SK-MEL-5 (cell line): ENCODE measurements at regions not wholly inside any gene's neighbourhood (a gene's known extent, or its start where the extent isn't known, plus 50 kb on each side); places are given as distances from the start of the nearest gene placed in this dataset.
"Not testable (repeated sequence)": the region's sequence is repeated elsewhere in the genome, so short reads cannot be mapped to it uniquely, and the experiment has no call there.

Experiments used
- DNase-seq: peaks from one replicate; pipeline ENCODE4 v3.0.0-alpha.2; 2016; ENCODE audit warnings: low read depth, low spot score
- in situ Hi-C: cut with HindIII; loops from 2 replicates; pipeline ENCODE4 v1.10.0; 2016; ENCODE audit warnings: low sequenced_read_pairs, high pct_unique_total_duplicates, low pct_unique_long_range_greater_than_20kb

DNA sequence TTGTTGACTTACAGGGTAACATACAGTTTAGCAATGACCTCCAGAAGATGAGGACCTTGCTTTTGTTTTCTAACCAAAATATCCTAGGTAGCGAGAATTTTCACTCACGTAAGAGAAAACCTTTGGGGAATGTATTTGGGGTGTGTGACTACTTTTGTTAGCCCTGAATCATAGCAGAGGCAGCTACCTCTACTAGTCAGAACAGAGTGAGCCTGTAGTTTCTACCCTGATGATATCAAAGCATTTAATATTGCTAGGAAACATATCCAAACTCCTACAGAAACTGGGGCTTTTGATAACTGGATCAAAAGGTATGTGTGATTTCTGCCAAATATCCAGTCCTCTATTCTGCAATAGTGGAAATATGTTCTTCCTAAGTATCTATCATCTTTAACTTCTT, 462.6 kb upstream of the ZEB2 start:
- in situ Hi-C loops, result no loop called here
- DNase-seq, result no peak

DNA sequence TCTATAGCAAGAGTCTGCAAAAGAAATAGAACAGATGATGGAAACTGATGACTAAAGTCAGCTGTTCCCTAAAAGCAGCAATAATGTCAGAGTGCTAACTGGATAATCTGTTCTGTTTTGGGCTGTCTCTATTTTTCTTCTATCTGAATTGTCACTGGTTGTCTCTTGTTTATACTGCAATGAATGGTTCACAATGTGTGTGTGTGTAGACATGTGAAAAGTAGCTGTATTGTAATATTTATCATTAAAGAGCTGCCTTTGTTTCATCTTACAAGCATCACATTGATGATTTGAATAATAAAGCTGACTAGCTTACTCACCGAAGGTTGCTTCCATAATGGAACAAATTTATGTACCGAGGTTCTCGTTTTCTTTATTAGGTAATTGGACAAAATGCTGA, 456.0 kb upstream of the ZEB2 start:
- peak; percentile 70 for DNase-seq
- in situ Hi-C loops, result no loop called here

DNA sequence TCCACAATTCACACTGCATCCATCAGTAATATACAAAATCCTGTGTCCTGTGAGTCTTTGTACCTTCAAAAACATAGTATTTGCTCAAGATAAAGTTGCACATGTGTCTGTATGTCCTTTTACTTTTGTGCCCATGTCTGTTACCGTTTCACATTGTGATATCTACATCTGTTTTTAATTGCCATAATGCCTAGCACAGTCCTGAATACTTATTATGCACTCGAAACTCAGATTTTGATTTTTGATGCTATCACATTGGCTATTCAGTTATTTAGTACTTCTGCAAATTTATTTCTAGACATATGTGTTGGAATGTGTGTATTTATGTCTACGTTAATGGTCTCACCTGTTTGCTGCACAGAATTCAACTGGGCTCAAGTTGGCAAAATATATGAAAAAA, 452.8 kb upstream of the ZEB2 start:
- DNase-seq, result no peak
- in situ Hi-C loops, result no loop called here

DNA sequence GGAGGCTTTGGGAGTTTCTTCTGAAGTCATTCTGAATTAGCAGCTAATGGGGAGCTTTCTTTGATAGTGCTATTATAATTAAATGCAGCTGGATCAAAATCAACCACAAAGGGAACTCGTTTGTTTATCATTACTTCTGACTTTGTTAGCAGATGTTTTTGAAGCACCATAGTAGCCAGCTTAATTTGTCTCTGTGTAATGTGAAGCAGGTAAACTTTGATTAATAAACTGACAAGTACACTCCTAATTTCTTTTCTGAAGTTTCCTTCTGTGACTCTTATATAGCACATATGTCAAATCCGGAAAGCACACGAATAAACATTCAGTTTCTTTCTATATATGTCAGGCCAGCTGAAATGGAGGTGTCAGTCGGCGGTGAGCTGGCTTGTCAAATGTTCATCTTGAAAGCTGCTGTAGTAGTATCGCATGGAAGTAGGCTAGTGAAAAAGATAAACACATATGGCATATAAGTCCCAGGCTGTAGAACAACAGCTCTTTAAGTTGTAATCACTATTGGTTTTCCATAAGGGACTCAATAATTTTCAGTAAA, 451.9 kb upstream of the ZEB2 start:
- DNase-seq, result no peak

DNA sequence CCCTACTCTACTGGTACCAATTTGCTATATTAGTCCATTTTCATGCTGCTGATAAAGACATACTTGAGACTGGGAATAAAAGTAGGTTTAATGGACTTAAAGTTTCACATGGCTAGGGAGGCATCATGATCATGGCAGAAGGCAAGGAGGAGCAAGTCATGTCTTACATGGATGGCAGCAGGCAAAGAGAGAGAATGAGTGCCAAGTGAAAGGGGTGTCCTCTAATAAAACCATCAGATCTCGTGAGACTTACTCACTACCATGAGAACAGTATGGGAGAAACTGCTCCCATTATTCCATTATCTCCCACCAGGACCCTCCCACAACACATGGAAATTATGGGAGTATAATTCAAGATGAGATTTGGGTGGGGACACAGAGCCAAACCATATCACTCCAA, 450.5 kb upstream of the ZEB2 start:
- in situ Hi-C loops, DNase-seq: not testable (repeated sequence)

More for the DNA sequence above, 451.9 kb upstream of the ZEB2 start:
- in situ Hi-C loops, result no loop called here

DNA sequence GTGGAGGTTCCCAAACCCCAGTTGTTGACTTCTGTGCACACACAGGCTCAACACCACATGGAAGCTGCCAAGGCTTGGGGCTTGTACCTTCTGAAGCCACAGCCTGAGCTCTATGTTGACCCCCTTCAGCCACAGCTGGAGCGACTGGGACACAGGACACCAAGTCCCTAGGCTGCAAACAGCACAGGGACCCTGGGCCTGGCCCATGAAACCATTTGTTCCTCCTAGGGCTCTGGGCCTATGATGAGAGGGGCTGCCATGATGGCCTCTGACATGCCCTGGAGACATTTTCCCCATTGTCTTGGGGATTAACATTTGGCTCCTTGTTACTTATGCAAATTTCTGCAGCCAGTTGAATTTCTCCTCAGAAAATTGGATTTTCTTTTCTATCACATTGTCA, 449.6 kb upstream of the ZEB2 start:
- in situ Hi-C loops, DNase-seq: not testable (repeated sequence)

DNA sequence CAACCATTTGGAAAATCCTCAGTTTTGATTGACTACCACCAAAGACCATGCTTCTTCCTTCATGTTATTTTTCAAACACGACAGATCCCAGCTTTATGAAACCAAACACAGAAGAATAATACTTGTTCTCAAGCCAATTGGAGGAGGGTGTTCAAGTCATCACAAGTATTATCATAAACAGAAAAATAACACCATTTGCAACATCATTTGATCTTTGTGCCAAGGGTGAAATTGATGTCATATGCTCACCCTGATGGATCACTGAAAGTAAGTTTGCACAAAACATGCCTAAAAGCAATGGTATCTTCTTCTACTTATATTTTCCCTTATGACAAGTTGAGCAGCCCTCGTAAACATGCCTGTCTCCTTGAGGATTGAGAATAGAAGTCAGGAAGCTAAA, 448.0 kb upstream of the ZEB2 start:
- DNase-seq, result no peak
- in situ Hi-C loops, result no loop called here

DNA sequence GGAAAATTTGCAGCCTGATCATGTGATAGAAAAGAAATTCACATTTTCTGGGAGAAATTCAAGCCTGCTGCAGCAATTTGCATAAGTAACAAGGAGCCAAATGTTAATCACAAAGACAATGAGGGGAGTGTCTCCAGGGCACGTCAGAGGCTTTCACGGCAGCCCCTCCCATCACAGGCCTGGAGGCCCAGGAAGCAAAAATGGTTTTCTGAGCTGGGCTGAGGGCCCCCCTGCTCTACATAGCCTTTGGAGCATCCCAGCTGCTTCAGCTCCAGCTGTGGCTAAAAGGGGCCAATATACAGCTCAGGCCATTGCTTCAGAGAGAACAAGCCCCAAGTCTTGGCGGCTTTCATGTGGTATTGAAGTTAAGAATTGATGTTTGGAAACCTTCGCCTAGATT, 445.3 kb upstream of the ZEB2 start:
- in situ Hi-C loops, result no loop called here
- no peak for DNase-seq

DNA sequence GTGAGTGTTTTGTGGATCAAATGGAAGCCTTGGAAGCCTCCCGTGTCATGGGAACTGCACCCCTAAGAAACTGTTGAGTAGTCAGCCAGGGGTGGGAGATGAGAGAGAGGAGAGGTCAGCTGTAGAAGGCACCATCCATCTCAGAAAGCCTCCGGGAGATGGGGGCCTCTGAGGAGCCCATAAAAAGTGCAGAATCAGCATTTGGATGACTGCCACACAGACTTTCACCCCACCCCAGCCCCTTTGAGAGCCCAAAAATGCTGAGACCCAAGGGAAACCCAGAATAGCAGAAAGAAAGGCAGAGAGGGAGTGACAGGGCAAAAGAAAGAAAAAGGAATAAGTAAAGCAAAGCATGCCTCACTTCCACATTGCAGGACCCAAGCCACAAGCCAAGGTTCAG, 443.1 kb upstream of the ZEB2 start:
- in situ Hi-C loops, result no loop called here
- DNase-seq, result no peak

DNA sequence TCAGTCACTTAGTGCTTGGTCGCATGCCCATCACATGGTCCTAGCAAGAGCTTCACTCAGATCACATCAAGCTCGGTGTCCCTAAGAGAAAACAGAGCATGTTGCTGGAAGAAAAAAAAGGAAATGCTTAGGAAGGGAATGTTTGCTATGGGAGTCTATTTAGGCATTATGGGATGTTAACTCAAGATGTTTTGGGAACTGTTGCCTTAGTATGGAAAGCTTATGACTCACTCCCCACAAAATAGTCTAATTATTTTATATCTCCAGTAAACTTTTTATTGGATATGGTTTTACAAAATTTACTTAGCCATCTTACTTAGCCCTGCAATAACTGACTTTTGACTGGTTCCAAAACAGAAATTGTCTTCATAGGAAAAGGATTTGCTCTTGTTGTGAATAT, 439.5 kb upstream of the ZEB2 start:
- in situ Hi-C loops, result no loop called here
- no peak for DNase-seq

DNA sequence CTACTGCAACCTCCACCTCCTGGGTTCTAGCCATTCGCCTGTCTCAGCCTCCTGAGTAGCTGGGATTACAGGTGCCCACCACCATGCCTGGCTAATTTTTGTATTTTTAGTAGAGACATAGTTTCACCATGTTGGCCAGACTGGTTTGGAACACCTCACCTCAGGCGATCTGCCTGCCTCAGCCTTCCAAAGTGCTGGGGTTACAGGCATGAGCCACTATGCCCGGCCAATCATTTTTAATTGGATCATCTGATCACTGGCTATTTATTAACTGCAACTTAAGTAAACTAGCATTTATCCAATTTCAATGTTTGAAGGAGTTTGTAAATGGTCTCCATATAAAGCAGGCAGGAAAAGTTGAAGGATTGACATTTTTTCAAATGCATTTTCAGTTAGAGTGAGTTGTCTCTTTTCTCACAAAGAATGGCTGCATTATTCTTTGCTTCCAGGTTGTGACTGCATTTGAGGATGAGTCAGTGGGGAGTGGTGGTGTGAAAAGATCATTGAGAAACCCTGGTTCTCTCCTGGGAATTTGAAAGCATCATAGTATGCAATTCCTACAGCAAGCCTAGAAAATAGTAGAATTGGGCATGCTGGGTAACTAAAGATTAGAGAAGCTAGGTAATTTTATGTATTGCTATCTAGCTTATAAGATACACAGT, 431.1 kb upstream of the ZEB2 start:
- in situ Hi-C loops, result no loop called here
- DNase-seq, result peak; percentile 98

DNA sequence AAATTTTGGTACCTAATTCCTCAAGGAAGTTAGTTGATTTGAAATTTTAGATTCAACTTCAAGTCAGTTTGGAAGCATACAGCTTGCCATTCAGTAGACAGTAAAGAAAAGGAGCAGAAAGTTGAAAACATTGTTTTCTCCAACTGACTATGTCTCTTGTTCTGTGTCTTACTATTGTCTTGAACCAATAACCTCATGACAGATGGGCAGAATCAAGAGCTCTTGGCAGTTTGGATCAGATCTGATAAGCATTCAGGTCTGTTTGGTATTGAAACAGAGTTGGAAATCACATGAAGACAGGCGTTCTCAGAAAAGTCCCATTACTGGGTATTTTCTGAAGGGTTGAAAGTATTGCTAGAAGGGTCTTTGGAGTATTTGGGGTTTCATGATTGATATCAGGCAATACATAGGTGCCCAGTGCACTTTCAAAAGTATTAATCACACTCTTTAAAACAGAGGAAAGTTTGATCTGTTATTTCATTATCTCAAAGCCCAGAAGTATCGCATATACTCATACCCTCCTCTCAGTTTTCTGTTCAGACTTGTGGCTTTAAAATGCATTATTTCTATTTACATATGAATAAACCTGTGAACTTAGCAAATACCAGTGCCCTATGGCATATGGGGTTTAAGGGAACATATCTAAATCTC, 428.4 kb upstream of the ZEB2 start:
- in situ Hi-C loops, result loop anchor here (25.0 kb wide), 1 partner anchor 436 kb away; the partner anchor contains the start of gene ZEB2
- DNase-seq, result peak; percentile 56

DNA sequence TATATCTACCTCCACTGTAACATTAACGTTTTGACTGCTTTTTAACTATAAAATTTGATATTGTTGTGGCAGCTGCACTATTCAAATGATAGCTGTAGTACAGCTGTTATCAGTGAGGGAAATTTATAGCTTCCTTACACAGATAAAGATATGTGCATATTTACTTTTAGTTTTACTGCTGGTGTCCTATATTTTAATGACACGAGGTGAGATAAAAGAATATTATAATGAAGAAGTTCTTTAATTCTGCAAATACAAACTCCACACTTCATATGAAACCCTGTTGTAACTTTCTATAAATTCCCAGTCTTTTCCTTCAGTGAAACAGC, 427.8 kb upstream of the ZEB2 start:
- in situ Hi-C loops, result loop anchor here (25.0 kb wide), 1 partner anchor 435 kb away; the partner anchor contains the start of gene ZEB2
- DNase-seq, result no peak

DNA sequence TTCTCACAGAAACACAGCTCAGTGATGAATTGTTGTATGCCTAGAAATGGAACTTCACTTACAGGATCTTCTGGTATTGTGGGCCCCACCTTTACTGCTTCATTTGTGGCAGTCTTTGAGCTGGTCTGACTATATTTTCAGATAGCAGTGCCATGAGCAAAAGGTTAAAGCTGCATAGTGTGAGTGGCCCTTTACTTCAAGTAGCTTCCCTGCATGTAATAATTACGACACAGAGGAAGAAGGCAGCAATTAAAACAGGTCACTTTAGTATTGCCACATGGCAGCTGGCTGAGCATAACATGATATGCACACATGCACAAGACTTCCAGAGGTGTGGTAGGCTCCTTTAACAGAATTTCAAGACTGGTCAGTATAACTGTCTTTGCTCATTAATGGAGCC, 426.3 kb upstream of the ZEB2 start:
- in situ Hi-C loops, result loop anchor here (25.0 kb wide), 1 partner anchor 434 kb away; the partner anchor contains the start of gene ZEB2
- no peak for DNase-seq

DNA sequence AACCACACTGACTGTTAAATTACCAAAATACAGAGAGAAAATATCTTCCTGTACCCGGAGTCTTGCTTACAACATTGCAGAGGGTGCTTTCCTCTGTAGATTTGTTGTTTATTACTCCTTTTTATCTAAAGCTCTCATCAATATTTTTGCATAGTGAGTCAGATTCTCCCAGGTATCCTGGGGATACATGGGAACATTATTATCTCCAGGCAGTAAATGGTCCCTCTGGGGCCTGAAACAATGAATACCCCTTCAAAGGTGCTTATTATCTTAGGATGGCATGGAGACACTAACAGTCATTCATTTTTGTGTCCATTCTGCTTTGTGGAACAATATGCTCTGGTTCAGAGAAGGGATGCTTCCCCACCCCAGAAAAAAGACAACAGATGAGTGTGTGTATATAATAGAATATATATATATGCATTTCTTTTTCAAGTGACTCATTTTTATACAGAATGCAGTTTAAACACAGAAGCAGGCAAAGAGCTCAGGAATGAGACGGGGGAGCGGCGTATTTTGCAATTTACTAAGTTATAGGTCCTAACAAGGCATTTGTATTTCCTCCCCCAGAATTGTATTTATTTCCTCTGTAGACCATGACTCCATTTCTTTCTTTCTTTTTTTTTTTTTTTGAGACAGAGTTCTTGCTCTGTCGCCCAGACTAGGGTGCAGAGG, 424.8 kb upstream of the ZEB2 start:
- in situ Hi-C loops, result loop anchor here (5.0 to 25.0 kb wide), 2 partner anchors 83 to 432 kb away; partner anchors contain the start of gene ZEB2
- no peak for DNase-seq

DNA sequence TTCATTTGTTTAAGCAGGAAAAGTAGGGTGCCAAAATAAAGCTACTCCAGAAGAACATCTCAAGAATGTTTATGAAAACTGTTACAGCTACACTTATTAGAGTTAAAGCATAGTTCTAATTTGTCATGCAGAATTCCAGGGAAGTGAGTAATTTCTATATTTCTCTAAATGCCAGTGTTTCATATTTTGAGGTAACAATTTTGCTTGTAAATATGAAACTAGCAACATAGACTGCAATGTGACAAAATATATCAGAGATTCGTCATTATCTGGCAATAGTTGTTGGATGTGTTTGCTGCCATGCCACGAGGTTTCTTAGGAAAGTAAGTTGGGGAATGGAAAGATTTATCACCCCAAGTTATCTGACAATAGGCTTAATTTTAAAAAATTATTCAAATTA, 424.1 kb upstream of the ZEB2 start:
- in situ Hi-C loops, result loop anchor here (5.0 to 25.0 kb wide), 2 partner anchors 83 to 432 kb away; partner anchors contain the start of gene ZEB2
- DNase-seq, result no peak

DNA sequence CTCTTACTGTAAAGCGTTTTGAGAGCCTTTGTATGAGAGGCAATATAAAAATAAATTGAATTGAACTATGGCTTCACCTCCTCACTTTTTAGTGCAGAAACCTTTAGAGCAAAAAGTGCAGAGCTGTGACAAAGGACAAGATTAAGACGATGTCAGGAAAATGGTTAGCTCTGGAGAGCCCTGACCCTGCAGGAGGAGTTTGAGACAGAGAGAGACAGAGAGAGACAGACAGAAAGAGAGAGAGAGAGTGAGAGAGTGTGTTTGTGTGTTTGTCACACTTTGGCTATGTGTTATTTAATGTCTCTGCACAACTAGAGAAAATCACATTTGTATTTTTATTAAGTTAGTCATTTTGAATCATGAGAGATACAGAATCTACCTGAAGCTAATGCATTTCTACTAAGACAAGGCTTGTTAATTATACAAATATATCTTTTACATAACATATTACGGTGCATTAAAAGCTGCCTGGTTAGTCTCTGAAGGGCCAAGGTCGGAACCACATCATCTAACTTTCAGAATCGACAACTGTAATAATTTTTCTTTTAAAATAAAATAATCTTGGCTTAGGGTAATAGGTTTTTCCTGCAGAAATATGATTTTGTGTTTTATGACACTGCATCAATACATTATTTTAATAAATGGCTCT, 423.5 kb upstream of the ZEB2 start:
- in situ Hi-C loops, result loop anchor here (5.0 to 25.0 kb wide), 2 partner anchors 84 to 431 kb away; partner anchors contain the start of gene ZEB2
- DNase-seq, result peak; percentile 56
